ENCODE measurements at regions not wholly inside any gene's neighbourhood (a gene's known extent, or its start where the extent isn't known, plus 50 kb on each side); places are given as distances from the start of the nearest gene placed in this dataset.

GRCh38 chr6:147095316-147095715 is 108.9 kb upstream of the STXBP5 start:
- TF ChIP-seq EZH2 (IDR thresholded peaks at IDR 0.05; ENCODE audit: insufficient read depth, low read length) (no peak), CTCF (IDR thresholded peaks at IDR 0.05; ENCODE audit: insufficient read depth, low read depth, low read length) (no peak)
